Small intestine (tissue), 7 donors: ENCODE measurements at regions not wholly inside any gene's neighbourhood (a gene's known extent, or its start where the extent isn't known, plus 50 kb on each side); places are given as distances from the start of the nearest gene placed in this dataset.

Experiments used
- DNase-seq, 2 donors: peaks; one replicate each; pipeline versions ENCODE4 v3.0.0 to v3.0.0-alpha.2; 2013
- FAIRE-seq: peaks from 2 replicates; lab custom pipeline; 2012; peaks lifted over from hg19 to GRCh38; lab: Jason Lieb, UNC
- H3K27ac ChIP-seq, 3 donors: one replicate each; pipeline ENCODE4 v1.5.1; 2013; ENCODE audit warnings: low read length in 2 of 3, mild to moderate bottlenecking in 2 of 3, control low read depth in 1 of 3, inconsistent platforms in 1 of 3, low read depth in 1 of 3, moderate library complexity in 1 of 3
- H3K27me3 ChIP-seq, 3 donors: one replicate each; pipeline ENCODE4 v1.6.1; 2013; ENCODE audit warnings: low read length in 3 of 3, inconsistent platforms in 1 of 3; ENCODE audit not compliant: control insufficient read depth in 3 of 3, insufficient read depth in 3 of 3
- H3K36me3 ChIP-seq, 3 donors: one replicate each; pipeline ENCODE4 v1.6.1; 2013; ENCODE audit warnings: low read length in 3 of 3, inconsistent platforms in 1 of 3, low read depth in 1 of 3, mild to moderate bottlenecking in 1 of 3, moderate library complexity in 1 of 3; ENCODE audit not compliant: control insufficient read depth in 3 of 3, insufficient read depth in 2 of 3
- H3K4me1 ChIP-seq, 3 donors: one replicate each; pipeline ENCODE4 v1.6.1; 2013; ENCODE audit warnings: low read length in 2 of 3, inconsistent platforms in 1 of 3, low read depth in 1 of 3, mild to moderate bottlenecking in 1 of 3, moderate library complexity in 1 of 3; ENCODE audit not compliant: control insufficient read depth in 3 of 3, insufficient read depth in 2 of 3
- H3K4me3 ChIP-seq, 3 donors: one replicate each; pipeline ENCODE4 v1.5.1; 2013; ENCODE audit warnings: low read length in 3 of 3, control low read depth in 1 of 3, inconsistent platforms in 1 of 3, low read depth in 1 of 3, mild to moderate bottlenecking in 1 of 3, moderate library complexity in 1 of 3
- H3K9me3 ChIP-seq, 2 donors: one replicate each; pipeline ENCODE4 v1.6.1; 2013; ENCODE audit warnings: low read depth in 1 of 2, low read length in 1 of 2; ENCODE audit not compliant: control insufficient read depth in 2 of 2, insufficient read depth in 1 of 2
- WGBS, 3 donors: extraction: QIAGEN DNeasy Blood & Tissue Kit; methylation state at CpG; one replicate each; pipeline ENCODE4 v1.1.7; 2013; 5-methylcytosine and 5-hydroxymethylcytosine counted together
- donor health status: healthy with polysubstance abuse.
- donor health status: control.
- donor health status: control.
- donor health status: Bipolar disorder and iron deficiency.
- donor health status: healthy.

- WGBS, 3 donors = 66 to 78% (median 74%) methylated on average over 6 of the region's 6 CpGs
- DNase-seq (no peak), FAIRE-seq (no peak)
- Histone ChIP-seq H3K4me3 (no peak overlapping the region), H3K4me1 (no peaks in the 10 kb centered on the region), H3K36me3 (no peaks in the 10 kb centered on the region), H3K9me3 (no peaks in the 10 kb centered on the region), H3K27me3 (no peaks in the 10 kb centered on the region), H3K27ac (no peak overlapping the region)
Observed at GRCh38 chr15:47586653-47587224, 130.6 kb upstream of the SEMA6D start.

- no peak overlapping the region for H3K27ac ChIP-seq
- no peak overlapping the region for H3K4me3 ChIP-seq
- no peak for FAIRE-seq
- WGBS, 3 donors = 75 to 89% (median 79%) methylated on average over 6 of the region's 6 CpGs
- H3K36me3 ChIP-seq = no peaks in the 10 kb centered on the region
- H3K4me1 ChIP-seq = no peaks in the 10 kb centered on the region
- no peaks in the 10 kb centered on the region for H3K9me3 ChIP-seq
- H3K27me3 ChIP-seq = no peaks in the 10 kb centered on the region
- no peak for DNase-seq
Observed at GRCh38 chr15:47587940-47588802, 129.1 kb upstream of the SEMA6D start.

- FAIRE-seq (no peak), DNase-seq (no peak)
- Histone ChIP-seq H3K4me1 (no peaks in the 10 kb centered on the region), H3K4me3 (no peak overlapping the region), H3K9me3 (no peaks in the 10 kb centered on the region), H3K36me3 (no peaks in the 10 kb centered on the region), H3K27me3 (no peaks in the 10 kb centered on the region), H3K27ac (no peak overlapping the region)
- 92 to 95% (median 93%) methylated on average over 6 of the region's 6 CpGs for WGBS, 3 donors
Observed at GRCh38 chr15:47588958-47589357, 128.3 kb upstream of the SEMA6D start.

GRCh38 chr15:47598996-47599395, 118.3 kb upstream of the SEMA6D start:
- H3K9me3 ChIP-seq = no peaks in the 10 kb centered on the region
- 65 to 86% (median 68%) methylated on average over 3 of the region's 3 CpGs for WGBS, 3 donors
- DNase-seq (no peak), FAIRE-seq (no peak)
- H3K36me3 ChIP-seq = no peaks in the 10 kb centered on the region
- H3K4me1 ChIP-seq = no peaks in the 10 kb centered on the region
- H3K4me3 ChIP-seq = no peak overlapping the region
- H3K27me3 ChIP-seq = no peaks in the 10 kb centered on the region
- H3K27ac ChIP-seq = no peak overlapping the region

GRCh38 chr15:47599806-47600205, 117.5 kb upstream of the SEMA6D start:
- 82 to 89% (median 87%) methylated on average over 2 of the region's 2 CpGs for WGBS, 3 donors
- Histone ChIP-seq H3K4me1 (no peaks in the 10 kb centered on the region), H3K4me3 (no peak overlapping the region), H3K27ac (no peak overlapping the region), H3K9me3 (no peaks in the 10 kb centered on the region), H3K36me3 (no peaks in the 10 kb centered on the region), H3K27me3 (no peaks in the 10 kb centered on the region)
- no peak for DNase-seq
- no peak for FAIRE-seq

GRCh38 chr15:47602121-47602520, 115.2 kb upstream of the SEMA6D start:
- Histone ChIP-seq H3K27me3 (no peaks in the 10 kb centered on the region), H3K36me3 (no peaks in the 10 kb centered on the region), H3K9me3 (peaks cover 0 to 9% of the 10 kb centered on the region in 2 donors), H3K4me1 (peaks cover 0 to under 1% (median 0%) of the 10 kb centered on the region in 3 donors), H3K4me3 (no peak overlapping the region), H3K27ac (no peak overlapping the region)
- WGBS, 3 donors = 53 to 85% (median 77%) methylated on average over 1 of the region's 1 CpG
- DNase-seq = no peak
- no peak for FAIRE-seq

GRCh38 chr15:47603026-47603425, 114.3 kb upstream of the SEMA6D start:
- 93 to 100% (median 97%) methylated on average over 2 of the region's 2 CpGs for WGBS, 3 donors
- no peak for FAIRE-seq
- H3K9me3 ChIP-seq = peaks cover 0 to 9% of the 10 kb centered on the region in 2 donors

GRCh38 chr15:47607695-47608094, 109.6 kb upstream of the SEMA6D start:
- Histone ChIP-seq H3K36me3 (no peaks in the 10 kb centered on the region), H3K4me3 (no peak overlapping the region), H3K9me3 (peaks cover 0 to 9% of the 10 kb centered on the region in 2 donors), H3K27me3 (no peaks in the 10 kb centered on the region), H3K4me1 (peaks cover 0 to 3% (median 2%) of the 10 kb centered on the region in 3 donors), H3K27ac (no peak overlapping the region)
- no peak for DNase-seq
- FAIRE-seq = no peak

More at GRCh38 chr15:47603026-47603425, 114.3 kb upstream of the SEMA6D start:
- H3K36me3 ChIP-seq = no peaks in the 10 kb centered on the region
- DNase-seq = no peak
- peaks cover 0 to 3% (median 2%) of the 10 kb centered on the region in 3 donors for H3K4me1 ChIP-seq
- no peak overlapping the region for H3K4me3 ChIP-seq
- H3K27me3 ChIP-seq = no peaks in the 10 kb centered on the region
- no peak overlapping the region for H3K27ac ChIP-seq
